Colonic mucosa (tissue), 4 donors: ENCODE measurements at regions not wholly inside any gene's neighbourhood (a gene's known extent, or its start where the extent isn't known, plus 50 kb on each side); places are given as distances from the start of the nearest gene placed in this dataset.
"Not testable (repeated sequence)": the region's sequence is repeated elsewhere in the genome, so short reads cannot be mapped to it uniquely, and the experiment has no call there.

Experiments
- DNase-seq: peaks from one replicate; pipeline ENCODE4 v3.0.0-alpha.2; 2020
- H3K27ac ChIP-seq: fragments of 200-600 bp; one replicate; pipeline ENCODE4 v1.8.0; 2021
- H3K27me3 ChIP-seq: fragments of 200-600 bp; one replicate; pipeline ENCODE4 v1.8.0; 2021
- H3K36me3 ChIP-seq: fragments of 200-600 bp; one replicate; pipeline ENCODE4 v1.8.0; 2021
- H3K4me1 ChIP-seq: fragments of 200-600 bp; one replicate; pipeline ENCODE4 v1.8.0; 2021; ENCODE audit warnings: mild to moderate bottlenecking
- H3K4me3 ChIP-seq: fragments of 200-600 bp; one replicate; pipeline ENCODE4 v1.8.0; 2021
- H3K9ac ChIP-seq, 2 donors: one replicate each; pipeline ENCODE4 v1.7.0; 2013; ENCODE audit warnings: control low read depth in 2 of 2, low read depth in 2 of 2, low read length in 2 of 2
- H3K9me3 ChIP-seq: fragments of 200-600 bp; one replicate; pipeline ENCODE4 v1.8.0; 2021
- intact Hi-C: fragments of 100-400 bp; cut with DNase I; formaldehyde crosslinking; loops from one replicate; pipeline ENCODE4 v1.14.1; 2022
- TF ChIP-seq, protein P1 (sequence below): fragments of 200-600 bp; IDR thresholded peaks from one replicate; pipeline ENCODE4 v1.8.0; 2022; ENCODE audit warnings: antibody characterized with exemption, mild to moderate bottlenecking
- donor health status: healthy.
- donor health status: DM: no; HTN: no; CAD: no.
- donor health status: DM: no; HTN: no; CAD: no.

DNA sequence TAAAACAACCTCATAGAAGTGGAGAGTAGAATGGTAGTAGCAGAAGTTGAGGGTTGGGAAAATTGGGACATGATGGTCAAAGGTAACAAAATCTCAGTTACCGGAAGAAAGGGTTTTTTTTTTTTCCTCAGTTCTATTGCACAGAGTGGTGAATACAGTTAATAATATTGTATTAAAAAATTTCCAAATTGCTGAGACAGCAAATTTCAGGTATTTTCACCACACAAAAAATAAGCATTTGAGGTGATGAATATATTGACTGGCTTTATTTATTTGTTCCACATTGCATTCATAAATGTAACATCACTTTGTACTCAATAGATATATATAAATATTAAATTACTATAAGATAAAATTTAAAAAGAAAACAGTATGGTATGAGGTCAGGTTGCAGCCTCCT, 373.8 kb downstream of the ETV1 start:
- no peaks in the 10 kb centered on the region for H3K36me3 ChIP-seq
- intact Hi-C loops: no loop called here
- no peak overlapping the region for H3K27ac ChIP-seq
- H3K4me1 ChIP-seq: no peaks in the 10 kb centered on the region
- H3K9ac ChIP-seq: no peak overlapping the region
- H3K9me3 ChIP-seq: no peaks in the 10 kb centered on the region
- no peak for DNase-seq
- TF ChIP-seq, protein P1, sequence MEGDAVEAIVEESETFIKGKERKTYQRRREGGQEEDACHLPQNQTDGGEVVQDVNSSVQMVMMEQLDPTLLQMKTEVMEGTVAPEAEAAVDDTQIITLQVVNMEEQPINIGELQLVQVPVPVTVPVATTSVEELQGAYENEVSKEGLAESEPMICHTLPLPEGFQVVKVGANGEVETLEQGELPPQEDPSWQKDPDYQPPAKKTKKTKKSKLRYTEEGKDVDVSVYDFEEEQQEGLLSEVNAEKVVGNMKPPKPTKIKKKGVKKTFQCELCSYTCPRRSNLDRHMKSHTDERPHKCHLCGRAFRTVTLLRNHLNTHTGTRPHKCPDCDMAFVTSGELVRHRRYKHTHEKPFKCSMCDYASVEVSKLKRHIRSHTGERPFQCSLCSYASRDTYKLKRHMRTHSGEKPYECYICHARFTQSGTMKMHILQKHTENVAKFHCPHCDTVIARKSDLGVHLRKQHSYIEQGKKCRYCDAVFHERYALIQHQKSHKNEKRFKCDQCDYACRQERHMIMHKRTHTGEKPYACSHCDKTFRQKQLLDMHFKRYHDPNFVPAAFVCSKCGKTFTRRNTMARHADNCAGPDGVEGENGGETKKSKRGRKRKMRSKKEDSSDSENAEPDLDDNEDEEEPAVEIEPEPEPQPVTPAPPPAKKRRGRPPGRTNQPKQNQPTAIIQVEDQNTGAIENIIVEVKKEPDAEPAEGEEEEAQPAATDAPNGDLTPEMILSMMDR: no peak
- H3K4me3 ChIP-seq: no peak overlapping the region
- no peaks in the 10 kb centered on the region for H3K27me3 ChIP-seq

DNA sequence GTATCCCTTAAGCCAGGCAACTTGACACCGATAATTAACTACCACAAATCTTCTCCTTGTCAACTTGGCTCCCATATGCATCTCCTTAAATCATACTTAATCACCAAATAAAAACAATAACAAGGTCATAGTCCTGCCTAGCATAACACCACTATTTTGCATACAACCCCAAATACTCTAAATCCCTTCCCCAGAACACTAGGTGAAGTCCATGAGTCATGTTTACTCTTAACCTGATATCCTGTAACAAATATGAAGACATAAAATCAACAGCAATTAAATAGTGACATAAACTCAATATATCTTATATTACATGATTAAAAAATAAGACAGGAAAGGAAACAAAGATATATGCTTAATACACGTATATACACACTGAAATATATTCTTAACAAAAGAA, 362.0 kb downstream of the ETV1 start:
- H3K27me3 ChIP-seq: no peaks in the 10 kb centered on the region
- H3K9me3 ChIP-seq: no peaks in the 10 kb centered on the region
- DNase-seq: no peak
- no peak overlapping the region for H3K4me3 ChIP-seq
- H3K9ac ChIP-seq: no peak overlapping the region
- intact Hi-C loops: no loop called here
- no peaks in the 10 kb centered on the region for H3K4me1 ChIP-seq
- TF ChIP-seq, protein P1: no peak
- H3K27ac ChIP-seq: no peak overlapping the region
- H3K36me3 ChIP-seq: no peaks in the 10 kb centered on the region

DNA sequence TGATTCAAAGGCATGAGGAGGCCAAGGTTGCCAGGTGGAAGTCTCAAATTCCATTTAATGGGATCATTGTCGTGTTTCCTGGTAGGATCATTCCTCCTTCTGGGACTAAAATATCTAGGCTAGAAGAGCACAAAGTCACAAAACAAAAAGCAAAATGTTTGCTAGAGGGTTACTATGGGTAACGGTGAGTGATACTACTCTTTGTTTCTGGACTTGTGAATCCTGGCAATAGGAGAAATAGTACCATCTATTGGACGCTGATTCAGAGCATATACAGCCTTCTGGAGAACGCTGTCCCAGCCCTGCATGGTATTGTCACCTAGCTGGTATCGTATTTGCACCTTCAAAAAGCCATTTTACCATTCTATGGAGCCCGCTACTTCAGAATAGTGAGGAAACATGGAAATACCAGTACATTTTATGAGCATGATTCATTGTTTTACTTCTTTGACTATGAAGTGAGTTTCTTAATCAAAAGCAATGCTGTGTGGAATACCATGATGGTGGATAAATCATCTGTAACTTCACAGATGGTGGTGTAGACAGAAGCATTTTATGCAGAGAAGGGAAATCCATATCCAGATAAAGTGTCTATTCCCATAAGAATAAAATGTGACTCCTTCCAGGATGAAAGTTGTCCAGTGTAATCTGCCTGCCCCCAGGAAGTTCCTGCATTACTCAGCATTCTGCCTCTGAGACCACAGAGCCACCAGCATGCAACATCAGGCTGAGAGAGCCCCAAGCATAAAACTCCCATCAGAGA, 361.0 kb downstream of the ETV1 start:
- no peaks in the 10 kb centered on the region for H3K36me3 ChIP-seq
- no peaks in the 10 kb centered on the region for H3K9me3 ChIP-seq
- no peak overlapping the region for H3K27ac ChIP-seq
- intact Hi-C loops: no loop called here
- H3K27me3 ChIP-seq: no peaks in the 10 kb centered on the region
- TF ChIP-seq, protein P1: no peak
- no peaks in the 10 kb centered on the region for H3K4me1 ChIP-seq
- no peak overlapping the region for H3K9ac ChIP-seq
- H3K4me3 ChIP-seq: no peak overlapping the region
- no peak for DNase-seq

DNA sequence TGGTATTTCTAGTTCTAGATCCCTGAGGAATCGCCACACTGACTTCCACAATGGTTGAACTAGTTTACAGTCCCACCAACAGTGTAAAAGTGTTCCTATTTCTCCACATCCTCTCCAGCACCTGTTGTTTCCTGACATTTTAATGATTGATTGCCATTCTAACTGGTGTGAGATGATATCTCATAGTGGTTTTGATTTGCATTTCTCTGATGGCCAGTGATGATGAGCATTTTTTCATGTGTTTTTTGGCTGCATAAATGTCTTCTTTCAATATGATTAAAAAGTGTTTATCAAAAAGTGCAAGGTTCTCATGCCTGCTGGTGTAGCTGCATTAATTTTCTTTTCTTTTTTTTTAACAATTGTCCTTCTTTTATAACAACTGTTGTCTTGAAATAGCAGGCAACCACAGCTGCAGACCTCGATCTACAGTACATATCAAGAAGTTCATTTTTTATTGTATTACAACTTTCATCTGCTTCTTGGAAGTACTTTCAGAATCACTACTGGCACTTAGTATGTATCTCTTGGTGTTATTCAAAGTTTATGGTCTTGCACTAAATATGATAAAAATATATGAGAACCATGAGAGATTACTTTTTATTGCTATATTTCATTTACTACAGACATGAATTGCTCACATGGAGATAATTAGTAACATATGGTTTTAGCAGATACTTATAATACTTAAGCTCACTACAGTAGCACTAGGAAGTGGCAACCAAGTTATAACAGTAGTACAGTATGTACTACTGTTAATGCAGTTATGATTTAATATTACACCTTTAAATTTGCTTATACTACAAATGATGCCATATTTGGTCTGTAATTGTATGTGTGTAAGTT, 358.0 kb downstream of the ETV1 start:
- H3K4me1 ChIP-seq, H3K27me3 ChIP-seq, H3K9ac ChIP-seq, H3K36me3 ChIP-seq, H3K4me3 ChIP-seq, H3K27ac ChIP-seq, DNase-seq, intact Hi-C loops, H3K9me3 ChIP-seq: not testable (repeated sequence)

DNA sequence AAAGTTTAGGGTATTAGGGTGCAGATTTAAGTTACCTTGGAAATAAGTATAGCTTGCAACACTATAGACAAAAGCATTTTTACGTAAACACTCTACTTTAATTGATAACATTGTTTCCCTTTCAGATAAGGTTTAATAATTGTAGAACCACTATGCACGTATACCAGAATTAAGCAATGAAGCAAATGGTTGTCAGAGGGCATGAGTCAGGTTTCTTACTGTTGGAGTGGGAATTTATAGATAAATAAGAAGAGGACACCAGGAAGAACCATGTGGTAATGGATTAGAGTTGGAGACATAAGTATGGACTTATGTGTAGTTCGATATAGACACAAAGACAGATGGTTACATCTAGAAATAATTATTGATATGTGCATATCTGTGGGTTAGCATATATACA, 355.6 kb downstream of the ETV1 start:
- DNase-seq: no peak
- intact Hi-C loops: no loop called here
- TF ChIP-seq, protein P1: no peak
- Histone ChIP-seq H3K4me3 (no peak overlapping the region), H3K9ac (no peak overlapping the region), H3K9me3 (no peaks in the 10 kb centered on the region), H3K4me1 (no peaks in the 10 kb centered on the region), H3K27me3 (no peaks in the 10 kb centered on the region), H3K36me3 (no peaks in the 10 kb centered on the region), H3K27ac (no peak overlapping the region)

DNA sequence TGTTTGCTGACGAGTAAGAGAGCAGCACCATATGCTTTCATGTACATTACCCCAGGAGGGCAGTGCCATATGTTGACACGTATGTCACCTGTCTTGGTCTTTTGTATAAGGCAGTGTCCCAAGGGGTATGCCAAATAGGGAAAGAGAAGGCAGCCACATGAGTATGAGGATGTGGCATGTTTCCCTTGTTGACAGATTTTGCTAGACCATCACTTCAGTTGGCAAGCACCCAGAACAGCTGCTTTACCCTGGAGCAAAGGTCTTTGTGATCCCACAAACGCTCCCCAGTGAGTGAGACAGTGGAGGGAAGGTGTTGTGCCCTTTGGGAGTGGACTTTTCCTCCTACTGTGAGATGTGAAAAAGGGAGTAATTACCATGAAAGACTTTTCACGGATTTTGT, 350.1 kb downstream of the ETV1 start:
- TF ChIP-seq, protein P1: no peak
- Histone ChIP-seq H3K9me3 (no peaks in the 10 kb centered on the region), H3K9ac (no peak overlapping the region), H3K27ac (no peak overlapping the region), H3K4me3 (no peak overlapping the region), H3K27me3 (no peaks in the 10 kb centered on the region), H3K36me3 (no peaks in the 10 kb centered on the region), H3K4me1 (no peaks in the 10 kb centered on the region)
- DNase-seq: no peak
- intact Hi-C loops: no loop called here
